HG02973 (cell line): ENCODE measurements at regions not wholly inside any gene's neighbourhood (a gene's known extent, or its start where the extent isn't known, plus 50 kb on each side); places are given as distances from the start of the nearest gene placed in this dataset.

Experiments used
- ATAC-seq: cut with Tn5 transposase; IDR thresholded peaks from one replicate; pipeline ENCODE4 v1.9.1; 2021; ENCODE audit warnings: moderate library complexity; ENCODE audit not compliant: unreplicated experiment

DNA sequence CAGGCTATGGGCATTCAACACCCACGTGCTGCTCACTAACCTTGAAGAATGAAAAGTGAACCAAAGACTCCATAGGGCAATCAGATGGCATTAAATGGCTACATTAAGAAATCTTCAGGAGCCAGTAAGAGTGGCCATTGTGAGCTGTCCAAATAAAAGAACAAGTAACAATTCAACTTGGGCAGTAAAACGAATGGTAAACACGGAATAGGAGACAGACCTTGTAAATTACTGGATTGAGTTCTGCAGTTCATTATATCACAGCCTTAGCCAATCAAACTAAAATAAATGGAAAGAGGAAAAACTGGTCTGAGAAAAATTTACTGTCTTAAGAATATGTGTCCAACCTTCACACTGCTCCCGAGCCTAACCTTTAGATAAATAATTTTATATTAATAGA is 306.5 kb upstream of the ZNF521 start:
- ATAC-seq = no peak

DNA sequence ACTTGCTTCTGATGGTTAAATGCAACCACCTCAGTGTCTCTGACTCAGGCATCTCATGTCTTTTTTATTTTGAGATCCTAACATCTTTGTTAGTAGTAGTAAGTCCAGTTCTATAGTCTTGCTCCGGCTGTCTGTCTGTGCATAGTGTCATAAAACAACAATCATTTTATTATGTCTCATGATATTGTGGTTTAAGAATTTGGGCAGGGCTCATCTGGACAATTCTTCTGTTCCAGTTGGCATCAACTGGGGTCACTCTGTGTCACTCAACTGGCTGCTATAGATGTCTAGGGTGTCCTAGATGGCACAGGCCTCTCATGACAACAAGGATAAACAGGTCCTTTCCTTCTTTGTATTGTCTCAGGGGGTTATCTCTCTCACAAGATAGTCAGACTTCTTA is 299.6 kb upstream of the ZNF521 start:
- ATAC-seq = no peak

GRCh38 chr18:25650201-25650941 is 298.4 kb upstream of the ZNF521 start:
- ATAC-seq = no peak

DNA sequence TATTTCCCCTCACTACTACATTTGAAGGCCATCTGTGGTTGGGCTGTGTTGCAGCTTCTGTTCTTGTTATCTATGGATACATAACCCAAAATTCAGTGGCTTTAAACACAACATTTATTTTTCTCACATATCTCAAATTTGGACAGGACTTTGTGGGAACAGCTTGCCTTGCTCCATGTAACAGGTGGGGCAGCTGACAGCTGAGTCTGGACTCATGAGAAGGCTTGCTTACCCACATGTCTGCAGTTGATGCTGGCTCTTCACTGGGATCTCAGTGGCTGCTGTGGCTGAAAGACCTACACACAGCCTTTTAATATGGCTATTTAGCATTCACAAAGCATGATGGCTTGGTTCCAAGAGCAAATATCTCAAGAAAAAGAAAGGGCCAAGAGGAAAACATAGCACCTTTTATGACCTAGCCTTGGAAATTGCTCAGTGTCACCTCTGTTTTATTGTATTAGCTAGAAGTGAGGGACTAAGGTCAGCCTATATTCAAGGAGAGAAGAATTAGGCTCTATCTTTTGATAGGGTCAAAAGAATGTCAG is 296.8 kb upstream of the ZNF521 start:
- no peak for ATAC-seq

DNA sequence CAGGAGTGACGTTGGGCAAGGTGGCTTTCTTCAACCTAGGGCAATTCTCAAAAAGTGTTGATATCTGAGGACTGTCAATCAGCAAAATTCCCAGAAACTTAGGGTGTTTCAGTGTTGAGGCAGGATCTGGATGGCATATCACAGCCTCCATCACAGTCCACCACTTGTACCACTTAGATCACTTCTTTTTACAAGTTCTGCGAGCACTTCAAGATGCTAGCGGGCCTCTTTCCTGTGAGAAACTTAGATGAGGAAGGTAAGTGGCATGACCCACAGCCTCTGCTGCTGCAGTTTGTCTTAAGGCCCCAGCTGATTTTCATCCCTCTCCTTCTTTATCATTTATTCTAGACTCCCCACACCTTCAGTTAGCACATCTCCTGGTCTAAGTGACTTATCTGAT is 295.4 kb upstream of the ZNF521 start:
- ATAC-seq = no peak

DNA sequence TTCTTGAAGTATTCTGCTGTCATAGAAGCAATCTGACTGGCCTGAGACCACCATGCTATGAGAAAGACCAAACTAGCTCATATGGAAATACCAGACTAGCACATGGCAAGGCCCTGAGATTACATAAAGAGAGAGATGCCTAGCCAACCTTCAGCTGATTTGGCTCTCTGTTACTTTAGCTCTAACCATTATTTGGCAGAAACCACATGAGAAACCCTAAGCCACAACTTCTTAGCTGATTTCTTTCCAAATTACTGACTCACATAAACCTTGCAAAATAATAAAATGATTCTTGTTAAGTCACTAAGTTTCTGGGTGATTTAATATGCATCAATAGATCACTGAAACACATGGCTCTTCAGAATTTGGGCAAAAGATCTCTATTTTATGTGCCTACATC is 295.0 kb upstream of the ZNF521 start:
- no peak for ATAC-seq

DNA sequence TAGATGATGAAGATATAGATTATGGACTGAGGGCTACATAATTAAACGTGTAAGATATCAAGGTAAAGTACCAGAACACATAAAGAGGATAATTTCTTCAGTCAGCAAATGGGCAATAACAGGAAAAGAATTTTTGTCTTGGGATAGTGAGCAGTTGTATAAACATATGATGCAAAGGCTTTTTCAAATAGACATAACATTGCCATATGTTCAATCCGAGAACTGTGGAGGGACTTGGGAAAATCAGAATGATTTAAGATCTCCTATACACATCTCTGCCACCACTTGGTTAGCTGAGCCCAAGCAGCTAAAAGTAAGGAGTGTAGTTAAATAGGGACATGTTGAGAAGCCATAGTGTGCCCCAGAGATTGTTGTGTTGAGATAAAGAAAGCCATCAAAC is 287.6 kb upstream of the ZNF521 start:
- no peak for ATAC-seq

GRCh38 chr18:25633563-25633962 is 281.6 kb upstream of the ZNF521 start:
- ATAC-seq = no peak

- ATAC-seq = no peak
Observed at GRCh38 chr18:25630682-25631081, 278.7 kb upstream of the ZNF521 start.

DNA sequence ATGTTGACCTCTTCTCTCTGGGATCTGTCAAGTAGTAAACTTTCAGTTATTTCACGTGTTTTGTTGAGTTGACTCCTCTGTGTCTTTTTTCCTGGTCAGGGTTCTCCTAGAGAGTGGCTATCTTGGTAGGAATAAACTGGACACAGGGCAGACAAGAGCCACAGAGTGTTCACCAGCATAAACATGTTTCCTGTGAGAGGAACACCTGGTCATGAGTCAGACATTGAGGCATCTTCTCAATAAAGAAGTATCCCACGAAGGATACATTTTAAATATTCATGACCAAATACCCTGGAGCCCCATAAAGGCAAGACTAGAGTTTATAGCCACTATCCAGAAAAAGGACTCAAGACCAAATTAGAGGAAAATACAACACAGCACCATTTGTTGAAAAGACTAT is 269.7 kb upstream of the ZNF521 start:
- no peak for ATAC-seq

DNA sequence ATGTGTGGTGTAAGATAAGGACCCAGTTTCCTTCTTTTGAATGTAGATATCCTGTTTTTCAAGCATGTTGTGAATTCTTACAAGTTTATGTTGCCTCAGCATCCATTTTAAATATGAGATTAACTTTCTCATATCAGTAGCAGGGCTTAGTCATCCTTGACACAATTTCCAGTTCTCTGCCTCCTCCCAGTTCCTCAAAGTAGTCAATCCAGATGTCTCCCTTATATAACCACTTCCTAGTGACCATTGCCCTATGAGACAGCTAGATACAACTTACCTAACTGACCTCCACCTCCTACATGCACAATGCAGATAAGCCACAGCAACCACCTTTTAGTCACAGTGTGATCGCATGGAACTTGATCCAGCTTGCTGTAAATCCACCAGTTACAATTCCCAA is 269.2 kb upstream of the ZNF521 start:
- no peak for ATAC-seq

- no peak for ATAC-seq
Observed at GRCh38 chr18:25614168-25614567, 262.2 kb upstream of the ZNF521 start.

DNA sequence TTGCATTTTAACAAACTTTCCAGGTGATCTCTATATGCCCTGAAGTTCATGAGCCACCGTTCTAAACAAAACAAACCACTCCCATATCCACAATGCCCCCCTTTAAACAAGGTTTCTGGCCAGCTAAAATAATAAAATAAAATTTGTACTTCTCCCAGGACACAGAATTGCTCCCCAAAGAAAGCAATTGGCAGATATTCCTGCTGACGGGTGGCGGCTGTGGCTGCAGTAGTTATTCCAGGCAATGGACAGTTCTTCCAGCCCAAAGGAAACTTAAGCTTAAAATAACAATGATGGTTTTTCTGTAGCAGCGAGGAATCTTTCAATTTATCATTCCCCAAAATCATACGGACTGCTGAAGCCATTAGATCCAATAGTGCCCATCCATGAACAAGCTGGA is 260.5 kb upstream of the ZNF521 start:
- no peak for ATAC-seq

- ATAC-seq = no peak
Observed at GRCh38 chr18:25608091-25608490, 256.1 kb upstream of the ZNF521 start.

DNA sequence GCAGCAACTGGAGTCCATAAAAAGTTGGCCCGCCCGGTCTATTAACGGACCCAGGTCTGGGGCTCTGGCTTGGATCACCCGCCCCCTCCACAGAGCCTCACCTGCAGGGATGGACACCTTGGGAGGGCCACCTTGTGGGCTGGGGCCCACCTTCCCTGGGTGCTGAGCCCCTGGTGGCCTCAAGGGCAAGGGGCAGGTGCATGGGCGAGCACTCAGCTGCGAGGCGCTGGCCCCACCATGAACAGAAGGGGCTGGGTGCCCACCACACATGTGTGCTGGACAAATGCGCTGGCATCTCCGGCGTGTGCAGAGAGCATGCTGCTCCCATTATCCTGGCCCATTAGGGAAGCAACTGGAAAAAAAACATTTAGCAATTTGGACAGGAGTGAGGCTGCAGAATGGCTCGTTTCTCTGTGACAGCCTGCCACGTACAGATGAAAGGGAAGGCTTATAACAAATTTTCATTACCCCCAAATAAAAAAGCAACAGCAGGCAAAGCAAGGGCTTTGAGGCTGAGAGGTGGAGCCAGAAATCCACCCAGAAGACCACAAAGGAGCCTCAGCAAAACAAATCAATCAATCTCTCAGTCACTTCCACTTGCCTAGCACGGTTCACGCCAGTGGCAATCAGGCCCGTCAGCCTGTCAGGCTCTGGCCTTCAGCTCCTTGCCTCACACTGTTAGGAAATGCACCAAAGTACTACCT is 253.1 kb upstream of the ZNF521 start:
- no peak for ATAC-seq

DNA sequence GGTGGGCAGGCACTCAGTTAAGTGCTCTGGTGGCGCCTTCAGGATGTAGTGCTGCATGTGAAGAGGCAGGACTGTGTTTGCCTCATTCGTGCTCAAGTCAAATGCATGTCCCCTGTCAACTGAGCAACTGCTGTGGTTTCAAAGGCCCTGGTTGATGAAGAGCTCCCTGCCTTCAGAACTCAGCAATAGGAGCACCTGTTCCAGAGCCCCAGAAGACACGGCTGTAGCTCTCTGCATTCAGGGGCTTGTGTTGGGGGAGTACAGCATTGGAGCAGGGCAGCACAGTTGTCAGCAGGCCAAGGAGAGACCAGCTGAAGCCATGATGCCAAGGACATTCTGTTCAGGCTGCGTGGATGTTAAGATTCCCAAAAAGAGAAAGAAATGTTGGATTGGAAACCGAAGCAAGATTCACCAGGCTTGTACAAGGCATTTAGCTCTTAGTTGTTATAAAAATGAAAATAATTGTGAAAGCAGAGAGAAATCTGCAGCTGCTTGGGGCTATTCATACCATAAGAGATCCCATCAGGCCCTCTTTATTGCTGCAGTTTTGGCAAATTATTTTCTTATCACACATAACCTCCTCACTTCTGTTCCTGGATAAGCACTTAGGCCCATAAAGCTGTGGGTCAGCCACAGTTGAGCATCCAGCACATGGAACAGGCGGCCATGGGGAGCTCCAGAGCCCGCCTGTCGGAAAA is 252.4 kb upstream of the ZNF521 start:
- no peak for ATAC-seq

DNA sequence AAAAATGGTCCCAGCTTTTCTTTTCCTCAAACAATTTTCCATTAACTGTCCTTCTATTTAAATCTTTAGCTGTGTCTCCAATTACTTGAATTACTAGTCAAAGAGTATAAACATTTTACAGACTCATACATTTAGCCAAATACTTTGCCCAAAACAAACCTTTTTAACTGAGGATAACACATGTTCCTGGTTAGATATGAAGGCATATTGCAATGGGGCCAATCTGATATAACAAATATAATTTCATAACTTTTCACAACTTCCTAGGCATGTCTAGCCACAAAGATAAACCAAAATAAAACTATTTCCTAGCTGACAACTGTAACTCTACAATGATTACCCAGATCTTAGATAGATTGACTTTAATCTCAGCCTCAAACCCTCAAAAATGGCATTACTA is 247.5 kb upstream of the ZNF521 start:
- no peak for ATAC-seq

DNA sequence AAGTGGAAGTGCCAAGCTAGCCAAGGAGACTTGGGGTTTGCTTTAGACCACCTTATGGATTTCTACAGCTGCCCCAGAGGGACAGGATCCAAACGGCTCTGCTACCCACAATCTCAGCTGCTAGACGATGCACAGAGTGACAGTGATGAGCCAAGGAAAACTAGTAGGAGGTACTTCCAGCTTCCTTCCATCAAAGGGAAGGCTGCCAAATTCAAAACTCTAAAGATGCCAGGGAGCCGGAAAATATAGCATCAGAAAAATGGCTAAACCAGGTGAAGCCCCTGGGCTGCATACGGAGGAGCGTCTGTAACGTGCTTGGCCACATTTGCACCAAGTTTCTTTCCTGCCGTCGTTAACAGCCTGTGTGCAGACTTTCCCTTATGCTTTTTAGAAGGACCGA is 245.5 kb upstream of the ZNF521 start:
- ATAC-seq = no peak

DNA sequence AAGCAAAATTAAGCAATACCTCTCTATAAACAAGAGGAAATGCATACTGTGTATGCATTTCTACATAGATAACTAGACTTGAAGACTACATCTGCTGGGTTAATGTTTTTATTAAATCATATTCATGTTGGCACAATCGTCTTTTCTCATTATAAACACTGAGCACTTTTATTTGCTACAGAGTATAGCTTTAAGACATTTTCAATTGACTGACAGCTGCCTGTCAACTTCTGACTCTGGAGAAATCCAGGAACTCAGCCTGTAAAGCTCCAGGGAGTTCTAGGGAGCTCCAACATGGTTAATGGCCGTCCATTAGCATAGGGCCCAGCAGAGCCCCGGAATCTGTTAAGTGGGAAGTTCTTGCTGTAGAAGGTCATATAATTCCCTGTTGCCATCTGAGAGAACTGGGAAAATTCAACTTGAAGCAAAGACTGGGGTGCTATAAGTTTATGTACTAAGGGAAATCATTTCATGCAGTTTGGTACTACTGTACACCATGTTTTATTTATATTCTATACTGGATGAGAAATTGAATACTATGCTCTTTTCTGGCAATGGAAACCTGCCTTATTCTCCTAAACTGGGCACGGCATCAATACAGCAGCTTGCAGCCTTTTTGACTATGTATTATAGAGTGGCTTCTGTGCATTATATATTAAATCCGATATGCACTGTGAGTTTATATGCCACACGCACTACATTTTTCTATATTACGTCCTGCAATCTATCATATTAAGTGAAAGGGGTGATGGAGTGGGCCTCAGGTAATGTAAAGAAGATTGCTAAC is 243.5 kb upstream of the ZNF521 start:
- ATAC-seq = no peak

GRCh38 chr18:25594351-25594750 is 242.4 kb upstream of the ZNF521 start:
- no peak for ATAC-seq

- no peak for ATAC-seq
Observed at GRCh38 chr18:25592804-25593360, 240.9 kb upstream of the ZNF521 start.
